ENCODE measurements at regions not wholly inside any gene's neighbourhood (a gene's known extent, or its start where the extent isn't known, plus 50 kb on each side); places are given as distances from the start of the nearest gene placed in this dataset.

- H3K4me3 ChIP-seq = no peak overlapping the region
- H3K4me1 ChIP-seq = no peaks in the 10 kb centered on the region
- TF ChIP-seq CTCF (IDR thresholded peaks at IDR 0.05) (no peak), POLR2A (IDR thresholded peaks at IDR 0.05) (no peak)
- no peak overlapping the region for H3K27ac ChIP-seq
- H3K9me3 ChIP-seq = no peaks in the 10 kb centered on the region
- no peaks in the 10 kb centered on the region for H3K27me3 ChIP-seq
- H3K36me3 ChIP-seq = no peaks in the 10 kb centered on the region
- no peak for DNase-seq
- intact Hi-C loops (cut with DNase I; ENCODE audit: low total_unique reads) = no loop called here
These were observed 64.6 kb upstream of the GPCPD1 start for GRCh38 chr20:5675103-5676091.

- intact Hi-C loops (cut with DNase I; ENCODE audit: low total_unique reads) = no loop called here
- H3K27ac ChIP-seq = no peak overlapping the region
- no peak overlapping the region for H3K4me3 ChIP-seq
- no peaks in the 10 kb centered on the region for H3K36me3 ChIP-seq
- H3K27me3 ChIP-seq = no peaks in the 10 kb centered on the region
- H3K9me3 ChIP-seq = no peaks in the 10 kb centered on the region
- no peaks in the 10 kb centered on the region for H3K4me1 ChIP-seq
- no peak for DNase-seq
- TF ChIP-seq CTCF (IDR thresholded peaks at IDR 0.05) (no peak), POLR2A (IDR thresholded peaks at IDR 0.05) (no peak)
These were observed 63.4 kb upstream of the GPCPD1 start for GRCh38 chr20:5674176-5674660.

- DNase-seq = no peak
- intact Hi-C loops (cut with DNase I; ENCODE audit: low total_unique reads) = no loop called here
- no peak overlapping the region for H3K4me3 ChIP-seq
- no peaks in the 10 kb centered on the region for H3K9me3 ChIP-seq
- H3K36me3 ChIP-seq = no peaks in the 10 kb centered on the region
- no peaks in the 10 kb centered on the region for H3K4me1 ChIP-seq
- no peak overlapping the region for H3K27ac ChIP-seq
- H3K27me3 ChIP-seq = no peaks in the 10 kb centered on the region
- TF ChIP-seq POLR2A (IDR thresholded peaks at IDR 0.05) (no peak), CTCF (IDR thresholded peaks at IDR 0.05) (no peak)
These were observed 60.1 kb upstream of the GPCPD1 start for GRCh38 chr20:5670874-5671273.

- DNase-seq = no peak
- H3K4me1 ChIP-seq = no peaks in the 10 kb centered on the region
- no peaks in the 10 kb centered on the region for H3K27me3 ChIP-seq
- H3K27ac ChIP-seq = no peak overlapping the region
- no peaks in the 10 kb centered on the region for H3K36me3 ChIP-seq
- intact Hi-C loops (cut with DNase I; ENCODE audit: low total_unique reads) = no loop called here
- no peak for TF ChIP-seq POLR2A (IDR thresholded peaks at IDR 0.05)
- H3K9me3 ChIP-seq = no peaks in the 10 kb centered on the region
- no peak overlapping the region for H3K4me3 ChIP-seq
These were observed 59.3 kb upstream of the GPCPD1 start for GRCh38 chr20:5670036-5670536.

GRCh38 chr20:5668529-5668868 lies 57.7 kb upstream of the GPCPD1 start:
- no peaks in the 10 kb centered on the region for H3K36me3 ChIP-seq
- no peak overlapping the region for H3K4me3 ChIP-seq
- no peaks in the 10 kb centered on the region for H3K4me1 ChIP-seq
- no peak for DNase-seq
- H3K27me3 ChIP-seq = no peaks in the 10 kb centered on the region
- intact Hi-C loops (cut with DNase I; ENCODE audit: low total_unique reads) = no loop called here
- no peak overlapping the region for H3K27ac ChIP-seq
- TF ChIP-seq POLR2A (IDR thresholded peaks at IDR 0.05) = no peak
- no peak for TF ChIP-seq CTCF (IDR thresholded peaks at IDR 0.05)
- H3K9me3 ChIP-seq = no peaks in the 10 kb centered on the region
